ENCODE measurements at regions not wholly inside any gene's neighbourhood (a gene's known extent, or its start where the extent isn't known, plus 50 kb on each side); places are given as distances from the start of the nearest gene placed in this dataset.

- no peaks in the 10 kb centered on the region for H3K9me3 ChIP-seq (ENCODE audit: control insufficient read depth, insufficient read depth, low read depth, low read length)
- H3K4me3 ChIP-seq (ENCODE audit: low read depth, low read length): no peak overlapping the region
- H3K4me1 ChIP-seq (ENCODE audit: control insufficient read depth, insufficient read depth, low read length): no peaks in the 10 kb centered on the region
- TF ChIP-seq, protein P1, sequence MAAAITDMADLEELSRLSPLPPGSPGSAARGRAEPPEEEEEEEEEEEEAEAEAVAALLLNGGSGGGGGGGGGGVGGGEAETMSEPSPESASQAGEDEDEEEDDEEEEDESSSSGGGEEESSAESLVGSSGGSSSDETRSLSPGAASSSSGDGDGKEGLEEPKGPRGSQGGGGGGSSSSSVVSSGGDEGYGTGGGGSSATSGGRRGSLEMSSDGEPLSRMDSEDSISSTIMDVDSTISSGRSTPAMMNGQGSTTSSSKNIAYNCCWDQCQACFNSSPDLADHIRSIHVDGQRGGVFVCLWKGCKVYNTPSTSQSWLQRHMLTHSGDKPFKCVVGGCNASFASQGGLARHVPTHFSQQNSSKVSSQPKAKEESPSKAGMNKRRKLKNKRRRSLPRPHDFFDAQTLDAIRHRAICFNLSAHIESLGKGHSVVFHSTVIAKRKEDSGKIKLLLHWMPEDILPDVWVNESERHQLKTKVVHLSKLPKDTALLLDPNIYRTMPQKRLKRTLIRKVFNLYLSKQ (tag by site-specific recombination; IDR thresholded peaks at IDR 0.05; ENCODE audit: borderline replicate concordance): no peak
- TF ChIP-seq ZNF426 (tag by site-specific recombination; IDR thresholded peaks at IDR 0.05): no peak
- TF ChIP-seq HOXC10 (CRISPR knock-in tag; IDR thresholded peaks at IDR 0.05): no peak
- TF ChIP-seq ZNF10 (tag by site-specific recombination; IDR thresholded peaks at IDR 0.05): no peak
- TF ChIP-seq, protein P2, sequence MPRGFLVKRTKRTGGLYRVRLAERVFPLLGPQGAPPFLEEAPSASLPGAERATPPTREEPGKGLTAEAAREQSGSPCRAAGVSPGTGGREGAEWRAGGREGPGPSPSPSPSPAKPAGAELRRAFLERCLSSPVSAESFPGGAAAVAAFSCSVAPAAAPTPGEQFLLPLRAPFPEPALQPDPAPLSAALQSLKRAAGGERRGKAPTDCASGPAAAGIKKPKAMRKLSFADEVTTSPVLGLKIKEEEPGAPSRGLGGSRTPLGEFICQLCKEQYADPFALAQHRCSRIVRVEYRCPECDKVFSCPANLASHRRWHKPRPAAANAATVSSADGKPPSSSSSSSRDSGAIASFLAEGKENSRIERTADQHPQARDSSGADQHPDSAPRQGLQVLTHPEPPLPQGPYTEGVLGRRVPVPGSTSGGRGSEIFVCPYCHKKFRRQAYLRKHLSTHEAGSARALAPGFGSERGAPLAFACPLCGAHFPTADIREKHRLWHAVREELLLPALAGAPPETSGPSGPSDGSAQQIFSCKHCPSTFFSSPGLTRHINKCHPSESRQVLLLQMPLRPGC (tag by site-specific recombination; IDR thresholded peaks at IDR 0.05): no peak
- no peak for TF ChIP-seq ZNF19 (tag by site-specific recombination; IDR thresholded peaks at IDR 0.05; ENCODE audit: low read depth)
- TF ChIP-seq ZBTB8A (tag by site-specific recombination; IDR thresholded peaks at IDR 0.05): no peak
- no peak for TF ChIP-seq TCF7L2 (IDR thresholded peaks at IDR 0.05; ENCODE audit: borderline replicate concordance, low read depth, low read length)
- TF ChIP-seq KLF10 (tag by site-specific recombination; IDR thresholded peaks at IDR 0.05): no peak
- TF ChIP-seq ZFP3 (tag by site-specific recombination; IDR thresholded peaks at IDR 0.05; ENCODE audit: low read depth): no peak
- no peak for TF ChIP-seq ZEB2 (tag by site-specific recombination; IDR thresholded peaks at IDR 0.05)
- no peak for TF ChIP-seq ZNF654 (tag by site-specific recombination; IDR thresholded peaks at IDR 0.05; ENCODE audit: low read depth)
- TF ChIP-seq ZNF785 (tag by site-specific recombination; IDR thresholded peaks at IDR 0.05): no peak
- no peak for TF ChIP-seq ZNF416 (tag by site-specific recombination; IDR thresholded peaks at IDR 0.05)
- no peak for TF ChIP-seq ZNF138 (tag by site-specific recombination; IDR thresholded peaks at IDR 0.05; ENCODE audit: borderline replicate concordance)
- TF ChIP-seq SCRT1 (tag by site-specific recombination; IDR thresholded peaks at IDR 0.05; ENCODE audit: borderline replicate concordance): no peak
- TF ChIP-seq MEIS1 (CRISPR knock-in tag; IDR thresholded peaks at IDR 0.05; ENCODE audit: borderline replicate concordance): no peak
- TF ChIP-seq ZNF248 (tag by site-specific recombination; IDR thresholded peaks at IDR 0.05): no peak
- H3K36me3 ChIP-seq (ENCODE audit: control insufficient read depth in 2 of 2, insufficient read depth in 1 of 2, low read length in 2 of 2): no peaks in the 10 kb centered on the region
- POLR2A ChIA-PET: no interaction called here
- H3K27ac ChIP-seq (ENCODE audit: extremely low read depth, low read depth, low read length): no peak overlapping the region
- CTCF ChIA-PET: interaction anchor here (0.6 to 1.1 kb wide), 2 partner anchors 13 to 190 kb away, joined by 3 read pairs; no protein-coding TSS in a partner anchor
These were observed 752.3 kb upstream of the NDST4 start for GRCh38 chr4:115865736-115866135.

GRCh38 chr4:115852767-115853091, 739.3 kb upstream of the NDST4 start:
- H3K4me1 ChIP-seq (ENCODE audit: control insufficient read depth, insufficient read depth, low read length): no peaks in the 10 kb centered on the region
- no peak overlapping the region for H3K4me3 ChIP-seq (ENCODE audit: low read depth, low read length)
- no peak overlapping the region for H3K27ac ChIP-seq (ENCODE audit: extremely low read depth, low read depth, low read length)
- H3K36me3 ChIP-seq (ENCODE audit: control insufficient read depth in 2 of 2, insufficient read depth in 1 of 2, low read length in 2 of 2): no peaks in the 10 kb centered on the region
- H3K9me3 ChIP-seq (ENCODE audit: control insufficient read depth, insufficient read depth, low read depth, low read length): no peaks in the 10 kb centered on the region
- ChIA-PET POLR2A (no interaction called here), CTCF (interaction anchor here (0.7 to 1.6 kb wide), 11 partner anchors 13 to 1073 kb away, joined by 3 to 11 read pairs (median 3); no protein-coding TSS in a partner anchor)
- no peak for TF ChIP-seq ZFHX2 (tag by site-specific recombination; conservative IDR thresholded peaks at IDR 0.05)

DNA sequence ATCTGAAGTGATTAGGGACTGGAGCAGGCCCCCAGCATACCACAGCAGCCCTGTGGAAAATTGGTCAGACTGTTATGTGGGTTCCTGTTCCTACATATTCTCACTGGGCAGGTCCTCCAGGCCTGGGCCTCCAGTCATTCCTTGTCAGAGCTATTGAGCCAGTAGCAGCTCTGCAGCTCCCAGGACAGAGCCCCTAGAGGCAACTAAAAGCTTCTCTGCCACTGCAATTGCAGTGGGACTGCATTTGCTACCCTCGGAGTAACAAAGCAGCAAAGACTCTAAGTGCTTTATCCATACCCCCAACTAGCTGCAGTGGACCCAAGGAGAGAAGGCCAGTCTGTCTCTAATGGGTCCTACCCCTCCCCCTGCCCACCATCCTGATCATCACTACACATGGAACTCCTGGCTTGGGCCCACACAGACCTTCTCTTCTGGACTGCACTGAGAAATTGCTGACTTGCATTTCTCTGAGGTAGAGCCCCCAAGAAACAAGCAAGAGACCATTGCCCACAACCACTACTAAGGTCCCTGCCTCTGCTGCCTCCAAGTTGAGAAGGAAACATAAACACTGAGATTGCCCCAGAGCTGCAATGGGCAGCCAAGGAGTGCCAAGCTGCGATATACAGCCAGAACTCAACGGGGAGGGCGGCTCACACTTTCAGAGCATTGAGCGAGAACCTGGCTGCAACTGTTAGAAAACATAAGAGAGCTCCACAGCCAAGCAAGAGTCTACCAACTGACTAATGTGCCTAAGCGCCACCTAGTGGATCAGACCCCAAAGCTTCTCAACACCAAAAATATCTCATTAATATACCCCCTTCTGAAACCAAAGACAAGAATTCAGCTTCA, 738.7 kb upstream of the NDST4 start:
- TF ChIP-seq ZNF654 (tag by site-specific recombination; IDR thresholded peaks at IDR 0.05; ENCODE audit: low read depth) (peak; percentile 48), ZNF791 (tag by site-specific recombination; IDR thresholded peaks at IDR 0.05) (no peak)
- Histone ChIP-seq H3K4me3 (ENCODE audit: low read depth, low read length) (no peak overlapping the region), H3K4me1 (ENCODE audit: control insufficient read depth, insufficient read depth, low read length) (no peaks in the 10 kb centered on the region), H3K36me3 (ENCODE audit: control insufficient read depth in 2 of 2, insufficient read depth in 1 of 2, low read length in 2 of 2) (no peaks in the 10 kb centered on the region), H3K27ac (ENCODE audit: extremely low read depth, low read depth, low read length) (no peak overlapping the region), H3K9me3 (ENCODE audit: control insufficient read depth, insufficient read depth, low read depth, low read length) (no peaks in the 10 kb centered on the region)
- POLR2A ChIA-PET: no interaction called here
- CTCF ChIA-PET: interaction anchor here (0.6 to 1.6 kb wide), 13 partner anchors 13 to 1076 kb away, joined by 3 to 11 read pairs (median 3); no protein-coding TSS in a partner anchor
